Tibial nerve (tissue), 4 donors: ENCODE measurements at regions not wholly inside any gene's neighbourhood (a gene's known extent, or its start where the extent isn't known, plus 50 kb on each side); places are given as distances from the start of the nearest gene placed in this dataset.

Source experiments
- DNase-seq, 2 donors: peaks; one replicate each; pipeline ENCODE4 v3.0.0-alpha.2; 2019; ENCODE audit warnings: low spot score in 2 of 2
- H3K27ac ChIP-seq, 4 donors: fragments of 200-600 bp; sonication (generic) in 3 of 4; one replicate each; pipeline ENCODE4 v1.5.1; 2017 to 2019; ENCODE audit warnings: mild to moderate bottlenecking in 1 of 4
- H3K27me3 ChIP-seq, 2 donors: fragments of 200-600 bp; sonication (generic) in 1 of 2; one replicate each; pipeline versions ENCODE4 v1.5.1 to v1.6.0; 2017 to 2019
- H3K36me3 ChIP-seq, 3 donors: fragments of 200-600 bp; sonication (generic); one replicate each; pipeline ENCODE4 v1.5.1; 2018 to 2019
- H3K4me1 ChIP-seq, 4 donors: fragments of 200-600 bp; sonication (generic) in 3 of 4; one replicate each; pipeline ENCODE4 v1.5.1; 2017 to 2019
- H3K4me3 ChIP-seq, 4 donors: fragments of 200-600 bp; sonication (generic) in 3 of 4; one replicate each; pipeline ENCODE4 v1.5.1; 2017 to 2019; ENCODE audit warnings: mild to moderate bottlenecking in 1 of 4, moderate library complexity in 1 of 4
- H3K9me3 ChIP-seq, 4 donors: fragments of 200-600 bp; sonication (generic) in 3 of 4; one replicate each; pipeline ENCODE4 v1.5.1; 2017 to 2019
- CTCF ChIP-seq, 5 experiments: fragments of 200-600 bp in 3 of 5; fragments of 450-650 bp in 2 of 5; sonication (generic) in 3 of 5; IDR thresholded peaks; one replicate each; pipeline ENCODE4 v1.5.1; 2016 to 2019; ENCODE audit warnings: antibody characterized with exemption in 5 of 5, mild to moderate bottlenecking in 3 of 5, moderate library complexity in 2 of 5
- EP300 ChIP-seq, 2 donors: sonication (generic); formaldehyde crosslinking; IDR thresholded peaks; one replicate each; pipeline ENCODE4 v1.6.1; 2017; ENCODE audit warnings: antibody characterized with exemption in 2 of 2, mild to moderate bottlenecking in 1 of 2
- POLR2A ChIP-seq, 2 donors: fragments of 450-650 bp; IDR thresholded peaks; one replicate each; pipeline ENCODE4 v1.6.1; 2017; ENCODE audit warnings: antibody characterized with exemption in 2 of 2, mild to moderate bottlenecking in 2 of 2, moderate library complexity in 2 of 2
- WGBS, 2 donors: methylation state at CpG; one replicate each; pipeline ENCODE4 v1.1.5; 2018; 5-methylcytosine and 5-hydroxymethylcytosine counted together

- TF ChIP-seq CTCF (IDR thresholded peaks at IDR 0.05) (no peak), POLR2A (IDR thresholded peaks at IDR 0.05) (no peak), EP300 (IDR thresholded peaks at IDR 0.05) (no peak)
- Histone ChIP-seq H3K27ac (no peak overlapping the region), H3K4me3 (no peak overlapping the region), H3K4me1 (no peaks in the 10 kb centered on the region), H3K36me3 (no peaks in the 10 kb centered on the region), H3K9me3 (no peaks in the 10 kb centered on the region), H3K27me3 (no peaks in the 10 kb centered on the region)
- DNase-seq: no peak
- 64 to 84% methylated on average over 5 of the region's 5 CpGs for WGBS, 2 donors
These were observed 52.5 kb upstream of the VSTM5 start for GRCh38 chr11:93902921-93903320.

- DNase-seq: no peak
- Histone ChIP-seq H3K27me3 (no peaks in the 10 kb centered on the region), H3K9me3 (no peaks in the 10 kb centered on the region), H3K27ac (no peak overlapping the region), H3K36me3 (no peaks in the 10 kb centered on the region), H3K4me3 (no peak overlapping the region), H3K4me1 (no peaks in the 10 kb centered on the region)
- TF ChIP-seq CTCF (IDR thresholded peaks at IDR 0.05) (no peak), EP300 (IDR thresholded peaks at IDR 0.05) (no peak), POLR2A (IDR thresholded peaks at IDR 0.05) (no peak)
- WGBS, 2 donors: 42 to 59% methylated on average over 5 to 6 of the region's 6 CpGs
These were observed 53.6 kb upstream of the VSTM5 start for GRCh38 chr11:93903989-93904388.

GRCh38 chr11:93904716-93905115, 54.3 kb upstream of the VSTM5 start:
- no peaks in the 10 kb centered on the region for H3K27me3 ChIP-seq
- WGBS, 2 donors: 34 to 48% methylated on average over 2 of the region's 2 CpGs
- H3K4me1 ChIP-seq: no peaks in the 10 kb centered on the region
- H3K4me3 ChIP-seq: no peak overlapping the region
- H3K36me3 ChIP-seq: no peaks in the 10 kb centered on the region
- H3K27ac ChIP-seq: no peak overlapping the region
- H3K9me3 ChIP-seq: no peaks in the 10 kb centered on the region
- TF ChIP-seq EP300 (IDR thresholded peaks at IDR 0.05) (no peak), POLR2A (IDR thresholded peaks at IDR 0.05) (no peak), CTCF (IDR thresholded peaks at IDR 0.05) (no peak)
- no peak for DNase-seq

- no peaks in the 10 kb centered on the region for H3K4me1 ChIP-seq
- DNase-seq: no peak
- TF ChIP-seq POLR2A (IDR thresholded peaks at IDR 0.05) (no peak), EP300 (IDR thresholded peaks at IDR 0.05) (no peak), CTCF (IDR thresholded peaks at IDR 0.05) (no peak)
- H3K36me3 ChIP-seq: no peaks in the 10 kb centered on the region
- H3K27me3 ChIP-seq: no peaks in the 10 kb centered on the region
- H3K27ac ChIP-seq: no peak overlapping the region
- no peaks in the 10 kb centered on the region for H3K9me3 ChIP-seq
- WGBS, 2 donors: 39 to 59% methylated on average over 3 of the region's 3 CpGs
- H3K4me3 ChIP-seq: no peak overlapping the region
These were observed 55.0 kb upstream of the VSTM5 start for GRCh38 chr11:93905384-93905783.

GRCh38 chr11:93906486-93906885, 56.1 kb upstream of the VSTM5 start:
- Histone ChIP-seq H3K27me3 (no peaks in the 10 kb centered on the region), H3K36me3 (no peaks in the 10 kb centered on the region), H3K4me3 (no peak overlapping the region), H3K4me1 (no peaks in the 10 kb centered on the region), H3K27ac (no peak overlapping the region), H3K9me3 (no peaks in the 10 kb centered on the region)
- no peak for DNase-seq
- TF ChIP-seq POLR2A (IDR thresholded peaks at IDR 0.05): no peak
- TF ChIP-seq CTCF (IDR thresholded peaks at IDR 0.05): no peak
- no peak for TF ChIP-seq EP300 (IDR thresholded peaks at IDR 0.05)
- WGBS, 2 donors: 48 to 83% methylated on average over 2 of the region's 2 CpGs
